Activated T-helper 1 cell treated with Interleukin-2 at 50 U/mL for 16 hours (primary cell): ENCODE measurements at regions not wholly inside any gene's neighbourhood (a gene's known extent, or its start where the extent isn't known, plus 50 kb on each side); places are given as distances from the start of the nearest gene placed in this dataset.

Experiments
- DNase-seq: peaks from one replicate; pipeline ENCODE4 v3.0.0-alpha.2; 2020; ENCODE audit warnings: low read depth

DNA sequence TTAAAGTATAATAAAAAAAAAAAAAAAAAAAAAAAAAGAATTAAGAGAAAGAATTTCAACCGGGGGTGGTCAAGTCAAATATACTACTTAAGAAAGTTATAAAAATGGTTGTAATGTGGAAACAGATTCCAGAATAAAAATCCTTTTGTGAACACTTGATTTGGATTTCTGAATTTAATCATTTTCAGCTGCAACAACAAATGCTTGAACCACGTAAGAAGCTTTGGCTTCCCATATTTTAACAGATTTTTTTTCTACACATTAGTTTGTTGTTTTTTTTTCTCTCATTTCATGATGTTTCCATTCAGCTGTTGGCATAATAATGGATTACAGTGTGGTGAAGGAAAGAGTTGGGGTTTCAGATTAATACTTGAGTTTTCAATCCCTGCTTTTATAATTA lies 137.3 kb upstream of the AGR3 start:
- DNase-seq, result no peak

DNA sequence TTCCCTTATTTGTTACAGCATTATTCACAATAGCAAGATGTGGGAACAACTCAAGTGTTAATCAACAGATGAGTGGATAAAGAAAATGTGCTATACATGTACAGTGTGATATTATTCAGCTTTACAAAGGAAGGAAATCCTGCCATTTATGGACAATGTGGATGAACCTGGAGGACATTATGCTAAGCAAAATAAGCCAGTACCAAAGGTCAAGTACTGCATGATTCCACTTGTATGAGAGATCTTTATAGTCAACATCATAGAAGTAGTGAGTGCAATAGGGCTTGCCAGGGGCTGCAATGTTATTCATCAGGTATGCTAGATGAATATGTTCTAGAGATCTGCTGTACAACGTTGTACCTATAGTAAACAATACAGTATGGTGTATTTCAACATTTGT lies 138.5 kb upstream of the AGR3 start:
- DNase-seq, result no peak

DNA sequence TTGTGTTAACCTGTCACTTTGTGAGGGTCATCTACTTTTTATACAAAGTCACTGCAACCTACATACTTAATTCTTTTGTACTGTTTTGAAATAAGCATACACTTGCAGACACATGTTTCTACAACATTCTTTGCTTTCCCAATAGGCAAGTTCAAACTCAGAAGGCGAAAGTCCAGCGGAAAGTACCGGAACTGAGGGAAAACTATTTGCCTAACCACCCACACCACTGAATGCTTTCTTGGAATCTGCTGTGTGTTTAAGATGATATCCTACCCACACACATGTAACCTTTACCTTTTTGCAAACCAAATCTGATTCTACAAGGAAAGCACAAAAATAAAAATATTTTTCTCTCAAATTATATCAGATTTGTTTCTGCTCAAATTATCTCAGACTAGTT lies 139.4 kb upstream of the AGR3 start:
- DNase-seq, result no peak

DNA sequence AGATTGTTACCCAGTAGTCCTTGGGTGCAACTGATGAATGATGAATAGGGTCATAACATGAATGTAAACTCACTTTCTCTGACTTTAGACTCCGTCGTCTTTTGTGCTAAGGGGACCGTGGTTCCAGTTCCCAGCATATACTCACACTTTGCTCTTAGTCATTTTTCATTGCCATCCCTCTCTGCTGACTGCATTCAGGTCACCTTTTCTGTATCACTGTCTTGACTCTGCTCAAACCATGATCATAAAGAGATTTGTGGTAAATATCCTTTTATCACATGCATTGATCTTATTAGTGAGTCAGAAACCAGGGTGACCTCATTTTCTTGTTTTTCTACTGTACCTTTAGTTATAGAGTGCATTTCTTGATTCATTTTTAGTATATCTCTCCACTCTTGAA lies 141.1 kb upstream of the AGR3 start:
- DNase-seq, result no peak

DNA sequence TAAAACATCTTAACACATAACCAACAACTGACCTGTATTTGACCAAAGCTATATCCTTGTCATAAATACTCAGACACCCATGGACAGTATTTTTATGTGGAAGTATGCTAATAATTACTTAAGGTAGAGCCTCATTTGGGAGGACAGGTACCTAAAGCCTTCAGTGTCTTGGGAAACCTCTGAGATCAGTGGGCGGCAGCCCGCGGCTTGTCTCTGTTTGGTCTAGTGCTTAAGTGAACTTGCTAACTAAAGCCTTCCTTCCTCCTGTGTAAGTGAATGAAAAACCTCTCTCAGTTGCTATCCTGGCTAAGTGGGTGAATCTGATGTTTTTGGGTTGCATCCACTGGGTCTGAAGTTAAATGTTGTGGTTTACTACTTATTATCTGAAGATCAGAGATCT lies 144.5 kb upstream of the AGR3 start:
- DNase-seq, result no peak

DNA sequence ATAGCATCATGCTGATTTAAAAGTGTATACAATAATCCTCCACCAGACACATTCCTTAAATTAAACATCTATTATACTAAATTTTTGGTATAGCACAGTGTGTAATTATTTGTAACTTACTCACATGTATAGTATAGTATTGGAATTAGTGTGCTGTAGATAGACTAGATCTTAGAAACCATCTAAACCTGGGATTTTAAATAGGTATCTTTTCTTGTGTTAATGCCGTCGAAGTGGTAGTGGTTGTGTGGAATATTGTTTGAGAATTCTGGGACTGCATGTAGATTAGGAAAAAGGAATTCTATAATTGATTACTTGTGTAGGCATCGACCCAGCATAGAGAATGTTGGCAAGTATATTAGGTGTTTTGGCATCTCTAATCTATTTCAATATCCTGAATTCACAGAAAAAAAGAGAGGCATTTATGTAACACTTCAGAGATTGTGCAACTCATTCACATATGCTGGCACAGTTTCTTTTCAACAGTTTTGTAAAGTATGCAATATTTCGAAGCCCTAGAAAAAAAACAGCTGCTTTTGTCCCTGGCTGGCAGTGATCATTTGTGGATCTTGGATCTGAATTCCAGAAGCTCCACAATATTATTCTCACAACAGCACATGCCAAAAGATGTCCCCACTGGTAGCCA lies 145.5 kb upstream of the AGR3 start:
- no peak for DNase-seq

DNA sequence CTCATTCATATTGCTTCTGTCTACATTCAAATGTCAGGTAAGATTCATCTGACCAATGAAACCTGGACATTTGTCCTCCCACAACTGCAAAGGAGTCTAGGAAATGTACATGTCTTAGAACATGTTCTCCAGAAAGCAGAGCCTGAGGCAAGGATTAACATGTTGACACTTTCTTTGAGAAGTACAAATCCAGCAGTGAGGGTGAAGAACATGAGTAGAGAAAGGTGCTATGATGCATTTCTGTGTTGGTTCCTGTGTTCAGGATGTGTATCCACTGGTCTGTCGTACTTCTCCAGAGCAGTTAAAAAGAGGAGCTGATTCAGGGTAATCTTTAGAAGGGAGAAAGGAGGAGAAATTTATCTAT lies 146.0 kb upstream of the AGR3 start:
- no peak for DNase-seq

DNA sequence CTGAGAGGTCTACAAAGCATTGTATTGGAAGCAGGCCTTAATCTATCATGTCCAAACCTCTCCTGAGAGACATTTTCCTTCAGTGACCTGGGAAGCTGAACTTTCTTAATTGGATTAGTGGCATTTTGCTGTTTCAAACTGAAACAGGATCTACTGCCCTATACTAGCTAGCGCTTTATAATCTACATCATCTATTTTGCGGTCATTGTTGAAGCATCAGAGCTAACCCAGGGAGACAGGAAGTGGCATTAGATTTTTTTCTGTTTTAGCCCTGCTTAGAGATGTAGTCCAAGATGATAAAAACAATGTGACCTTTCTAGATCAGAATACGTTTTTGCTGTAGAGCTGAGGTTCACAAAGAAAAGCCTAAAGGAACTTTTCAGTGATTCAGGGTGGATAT lies 147.4 kb upstream of the AGR3 start:
- no peak for DNase-seq

DNA sequence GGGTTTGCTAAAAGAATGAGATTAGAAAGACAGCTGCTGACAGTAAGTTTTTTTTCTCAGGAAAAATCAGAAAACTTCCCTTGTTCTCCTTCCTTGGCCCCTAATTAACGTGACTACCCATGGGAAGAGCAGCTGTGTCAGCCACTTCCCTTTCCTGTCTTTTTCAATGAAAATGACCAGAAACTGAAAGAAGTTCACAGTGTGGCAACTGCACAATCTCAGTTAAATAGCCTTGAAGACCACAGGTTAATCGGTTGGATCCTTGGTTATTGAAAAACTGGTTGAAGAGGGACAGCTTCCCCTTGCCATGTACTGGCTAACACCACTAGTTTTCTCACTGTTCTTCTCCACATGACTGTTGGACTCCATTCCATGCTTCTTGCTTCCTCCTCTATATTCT lies 148.8 kb upstream of the AGR3 start:
- DNase-seq, result no peak

DNA sequence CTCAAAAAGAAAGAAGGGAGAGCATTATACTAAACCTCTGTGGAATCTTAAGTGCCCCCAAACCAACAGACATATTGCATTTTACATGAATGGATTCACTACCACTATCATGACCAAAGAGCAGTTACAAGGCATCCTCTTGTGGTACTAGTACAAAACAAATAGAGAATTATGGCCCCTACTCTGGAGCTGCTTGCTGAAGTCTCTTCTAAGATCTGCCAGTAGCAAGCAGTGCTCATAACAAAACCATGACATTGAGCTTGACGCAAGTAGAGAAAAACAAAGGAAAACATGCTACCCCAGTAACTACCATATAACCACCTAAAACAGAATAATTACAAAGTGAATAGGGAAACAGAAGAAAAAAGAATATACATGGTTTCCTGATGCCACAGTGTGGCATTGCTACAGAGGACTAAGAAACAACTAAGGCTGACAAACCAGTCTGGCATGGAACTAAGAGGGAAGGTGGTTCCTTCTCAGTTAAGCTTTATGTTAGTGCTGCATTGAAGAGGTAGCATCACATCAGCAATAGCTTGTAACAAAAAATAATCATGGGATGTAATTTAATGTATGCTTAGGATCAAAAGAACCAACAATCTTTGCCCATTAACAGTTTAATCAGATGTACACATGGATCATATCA lies 150.2 kb upstream of the AGR3 start:
- DNase-seq, result no peak

DNA sequence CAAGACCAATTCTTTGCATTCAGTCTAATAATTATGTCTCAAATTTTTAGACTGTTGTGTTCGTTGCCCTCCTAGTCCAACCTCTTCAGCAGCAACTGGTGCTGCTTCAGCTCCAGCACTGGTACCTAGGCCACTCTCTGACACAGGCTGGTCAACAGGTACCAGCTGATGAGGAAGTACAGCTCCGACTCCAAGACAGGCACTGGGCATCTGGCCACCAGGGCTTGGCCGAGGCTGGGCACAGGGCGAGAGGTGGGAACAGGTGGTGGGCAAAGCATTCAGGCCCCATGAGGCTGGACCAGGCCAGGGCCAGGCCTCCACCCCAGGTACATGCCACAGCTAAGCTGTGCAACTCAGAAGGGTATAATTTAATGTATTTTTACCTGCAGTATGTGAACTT lies 151.5 kb upstream of the AGR3 start:
- DNase-seq, result no peak

DNA sequence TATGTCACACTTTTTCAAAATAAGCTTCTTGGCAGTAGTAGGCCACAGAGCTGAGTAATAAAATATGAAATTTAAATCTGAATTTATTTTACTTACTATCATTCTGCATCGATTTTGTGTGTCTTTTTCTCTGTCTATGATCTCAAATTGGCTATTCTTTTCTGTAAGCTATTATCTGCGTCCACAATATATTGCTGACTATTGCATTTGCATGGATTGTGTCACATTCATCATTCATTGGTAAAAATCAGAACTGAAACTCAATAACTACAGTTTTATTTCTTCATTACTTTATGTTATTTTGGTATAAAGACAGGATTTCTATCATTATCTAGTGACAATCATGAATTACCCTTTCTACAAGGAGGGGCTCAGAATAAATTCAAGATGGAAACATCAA lies 154.8 kb upstream of the AGR3 start:
- DNase-seq, result no peak

DNA sequence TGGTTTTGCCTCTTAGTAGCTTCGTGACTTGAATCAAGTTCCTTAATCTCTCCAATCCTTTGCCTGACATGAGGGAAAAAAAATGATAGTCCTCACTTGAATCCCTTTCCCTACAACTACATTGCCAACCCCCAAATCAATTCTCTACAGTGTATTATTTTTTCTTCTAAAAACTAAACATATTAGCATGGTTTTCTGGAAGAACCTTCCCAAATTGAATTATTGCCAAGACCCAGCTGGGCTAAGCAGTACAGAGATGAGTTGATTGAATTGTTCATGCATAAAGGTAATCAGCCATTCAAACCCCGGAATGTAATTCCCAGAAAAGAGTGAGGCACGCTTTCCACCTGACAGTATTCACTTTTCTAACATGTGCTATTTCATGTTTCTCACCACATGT lies 155.6 kb upstream of the AGR3 start:
- DNase-seq, result no peak

DNA sequence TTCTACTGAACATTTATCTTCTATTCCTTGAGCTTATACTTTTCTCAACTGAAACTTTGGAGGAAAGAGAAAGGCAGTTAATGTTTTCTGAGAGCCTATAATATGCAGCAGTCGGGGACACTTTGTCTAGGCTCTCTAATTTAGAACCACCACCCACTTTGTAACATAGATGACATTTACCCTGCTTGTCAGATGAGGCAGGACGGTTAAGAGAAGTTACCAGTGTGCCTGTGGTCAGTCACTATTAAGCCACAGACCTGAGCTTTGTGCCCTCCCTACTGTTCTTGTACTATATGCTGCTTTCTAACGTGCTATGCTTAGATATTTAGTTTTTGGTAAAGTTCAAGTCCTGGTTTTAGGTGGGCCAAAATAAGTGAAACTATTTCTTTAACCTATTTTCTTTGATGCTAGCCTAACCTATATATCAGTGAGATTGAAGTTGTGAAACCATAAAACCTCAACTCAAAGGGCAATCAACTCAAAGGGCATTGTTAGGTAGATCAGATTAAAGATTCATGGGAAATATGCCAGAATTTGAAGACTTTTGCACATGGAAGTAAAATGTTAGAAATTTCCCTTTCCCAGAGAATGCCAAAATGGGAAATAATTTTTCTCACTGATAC lies 156.5 kb upstream of the AGR3 start:
- no peak for DNase-seq

DNA sequence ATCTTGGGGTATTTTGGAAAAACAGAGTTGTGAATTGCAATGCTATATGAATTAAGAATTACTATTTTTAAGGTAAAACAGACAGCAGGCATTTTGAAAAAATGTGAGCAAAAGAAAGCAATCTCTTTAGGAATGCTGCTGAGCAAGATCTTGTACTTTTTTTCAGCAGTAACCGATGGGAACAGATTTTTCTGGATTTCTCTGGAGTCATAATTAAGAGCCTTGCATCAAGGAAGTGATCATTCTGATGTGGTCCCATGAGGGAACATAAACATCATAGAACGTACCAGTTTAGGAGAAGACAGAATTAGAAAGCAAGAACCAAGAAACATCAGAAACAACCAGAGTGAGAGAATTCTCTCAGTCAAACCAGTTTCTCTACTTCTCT lies 157.0 kb upstream of the AGR3 start:
- no peak for DNase-seq

DNA sequence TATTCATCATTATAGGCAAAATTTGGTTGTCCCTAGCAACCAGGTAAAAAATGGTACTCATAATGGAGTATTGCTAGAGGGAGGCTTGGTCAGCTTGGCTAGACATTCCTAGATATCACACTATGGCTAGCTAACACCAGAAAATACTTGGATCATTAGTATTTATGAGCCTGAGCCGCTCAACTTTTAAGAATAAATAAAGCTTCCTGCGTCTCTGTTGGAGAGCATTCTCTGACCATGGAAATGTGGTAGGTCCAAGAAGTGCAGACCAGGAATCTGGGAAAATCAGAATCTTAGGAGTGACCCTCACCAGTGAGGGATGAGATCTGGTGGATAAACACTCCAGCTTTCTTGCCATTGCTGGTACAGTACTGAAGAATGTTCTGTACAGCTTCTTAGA lies 157.6 kb upstream of the AGR3 start:
- DNase-seq, result no peak

DNA sequence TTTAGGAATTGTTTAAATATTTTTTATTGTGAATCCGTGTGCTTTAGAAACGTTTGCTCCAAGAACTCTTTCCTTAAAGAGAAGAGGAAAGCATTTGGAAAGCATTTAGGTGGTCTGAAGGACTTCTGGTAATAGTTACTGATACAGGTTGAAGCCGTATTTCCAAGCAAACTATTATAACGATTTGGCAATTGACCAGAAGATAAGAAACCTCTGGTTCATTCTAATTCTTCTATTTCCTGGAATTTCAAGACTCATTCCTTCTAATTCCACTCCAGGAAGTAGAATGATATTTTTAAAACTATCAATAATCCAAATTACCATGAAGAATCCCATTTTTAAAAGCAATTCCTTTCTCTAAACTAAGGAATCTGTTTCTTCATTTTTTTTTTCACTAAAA lies 158.9 kb upstream of the AGR3 start:
- no peak for DNase-seq

DNA sequence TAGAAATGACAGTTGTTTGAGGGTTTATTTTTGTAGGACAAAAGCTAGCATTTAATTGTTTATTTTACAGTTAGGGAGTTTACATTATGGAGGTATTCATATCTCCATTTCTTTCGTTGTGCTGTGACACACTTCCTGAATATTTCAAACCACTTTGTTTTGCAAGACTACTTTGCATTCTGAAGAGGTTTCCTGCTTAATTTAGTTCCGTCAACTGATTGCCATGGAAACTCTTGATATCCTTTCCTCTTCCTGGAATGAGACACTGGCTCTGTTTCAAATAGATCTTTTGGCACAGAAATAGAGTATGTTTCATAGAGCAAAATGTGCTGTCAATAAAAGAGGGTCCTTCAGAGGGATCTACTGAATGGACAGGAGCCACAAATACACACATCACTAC lies 159.5 kb upstream of the AGR3 start:
- DNase-seq, result no peak

DNA sequence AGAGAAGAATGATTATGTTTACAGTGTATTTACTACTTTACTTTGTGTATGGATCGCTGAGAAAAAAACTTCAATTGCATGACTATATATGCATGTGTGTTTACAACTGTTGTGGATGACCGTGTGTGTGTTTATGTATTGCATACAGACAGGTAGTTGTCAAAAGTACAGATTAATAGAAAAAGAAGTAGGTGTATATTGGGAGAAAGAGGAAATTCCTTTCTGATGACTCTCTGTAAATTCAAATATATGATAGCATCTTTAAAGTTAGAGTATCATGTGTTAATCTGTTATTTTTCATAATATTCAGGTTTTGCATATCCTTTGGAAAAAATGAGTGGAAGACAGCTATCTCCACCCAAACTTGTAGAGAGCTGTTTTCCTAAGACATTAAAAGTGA lies 160.4 kb upstream of the AGR3 start:
- no peak for DNase-seq

DNA sequence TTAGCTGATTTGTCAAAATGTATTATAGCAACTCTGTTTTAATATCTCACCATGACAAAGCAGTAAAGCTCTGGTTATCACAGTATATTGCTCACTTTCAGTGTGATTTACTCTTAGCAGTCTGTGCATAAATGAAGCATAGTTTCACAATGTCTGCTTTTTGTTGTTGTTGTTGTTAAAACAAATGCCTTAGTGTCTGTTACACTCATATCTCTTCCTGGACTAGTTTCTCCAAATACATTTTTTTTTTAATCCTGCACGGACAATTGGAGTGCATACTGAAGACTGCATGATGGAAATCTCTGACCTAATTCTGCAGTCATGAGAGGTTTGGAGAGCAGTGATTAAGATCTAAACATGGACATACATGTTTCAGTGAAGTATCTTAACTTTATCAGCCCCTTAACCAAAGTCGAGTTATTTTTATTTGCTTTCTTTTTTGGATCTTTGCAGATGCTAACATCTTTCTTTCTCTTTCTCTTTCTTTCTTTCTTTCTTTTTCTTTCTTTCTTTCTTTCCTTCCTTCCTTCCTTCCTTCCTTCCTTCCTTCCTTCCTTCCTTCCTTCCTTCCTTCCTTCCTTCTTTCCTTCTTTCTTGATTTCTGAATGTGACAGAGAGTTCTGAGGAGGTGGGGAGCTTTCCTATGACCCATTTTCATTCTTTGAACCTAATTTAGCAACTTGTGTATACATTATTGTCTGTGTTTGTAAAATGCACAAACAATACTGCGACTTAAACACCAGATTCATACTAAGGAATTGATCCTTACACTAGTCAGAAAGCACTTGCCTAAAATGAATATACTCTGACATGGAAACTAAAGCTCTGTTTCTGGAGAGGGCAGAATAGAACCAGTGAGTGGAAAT lies 161.5 kb upstream of the AGR3 start:
- DNase-seq, result no peak

DNA sequence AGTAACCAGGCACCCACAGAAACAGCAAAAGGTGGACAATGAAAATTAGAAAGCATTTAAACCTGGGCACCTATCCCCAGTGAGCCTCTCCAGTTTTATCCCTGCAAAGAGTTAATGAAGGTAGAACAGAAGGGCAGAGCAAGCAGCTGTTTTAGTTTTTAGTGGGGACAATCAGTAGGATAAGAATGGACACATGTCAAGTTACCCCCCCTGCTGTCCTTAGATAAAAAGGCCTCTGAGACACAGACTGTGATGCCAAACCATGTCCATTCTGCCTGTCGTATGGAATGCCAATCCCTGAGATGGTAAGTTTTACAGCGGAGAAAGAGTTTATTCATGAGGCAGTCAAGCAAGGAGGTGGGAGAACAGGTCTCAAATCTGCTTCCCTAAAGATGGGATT lies 162.6 kb upstream of the AGR3 start:
- no peak for DNase-seq

DNA sequence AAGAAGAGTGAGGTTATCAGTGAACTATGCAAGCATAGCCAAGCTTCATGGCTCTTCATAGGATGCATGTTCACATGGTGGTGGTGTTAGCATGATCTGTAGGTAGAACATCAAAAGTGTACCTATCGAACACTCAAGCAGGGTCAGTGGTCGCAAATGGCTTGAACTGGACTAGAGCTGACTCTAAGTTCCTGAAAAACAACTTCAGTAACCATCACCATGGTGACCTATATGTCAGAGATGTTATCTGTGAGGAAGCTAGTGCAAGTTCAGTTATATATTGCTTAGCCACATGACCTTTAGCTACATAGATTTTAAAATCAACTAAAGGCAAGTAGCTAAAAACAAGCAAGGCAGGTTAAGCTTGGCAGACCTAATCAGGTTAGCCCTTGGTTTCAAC lies 163.1 kb upstream of the AGR3 start:
- no peak for DNase-seq

DNA sequence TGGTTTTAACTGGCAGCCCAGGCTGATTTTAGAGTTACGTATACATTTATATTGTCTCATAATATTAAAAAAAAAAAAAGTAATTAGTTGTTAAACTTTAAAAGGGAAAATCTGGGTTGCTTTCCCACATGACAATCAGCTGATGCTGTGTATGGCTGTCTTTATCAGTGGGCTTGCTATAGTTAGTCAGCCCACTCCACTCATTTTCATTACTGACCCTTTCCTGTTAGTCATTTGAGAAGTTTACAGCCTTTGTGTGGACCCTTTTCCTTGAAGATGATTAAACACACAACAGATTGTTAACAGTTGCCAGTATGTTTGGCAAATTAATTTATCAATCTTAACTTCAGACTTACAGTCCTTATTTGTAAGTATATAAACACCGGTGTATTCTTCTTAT lies 164.5 kb upstream of the AGR3 start:
- DNase-seq, result no peak
